ENCODE measurements at regions not wholly inside any gene's neighbourhood (a gene's known extent, or its start where the extent isn't known, plus 50 kb on each side); places are given as distances from the start of the nearest gene placed in this dataset.

DNA sequence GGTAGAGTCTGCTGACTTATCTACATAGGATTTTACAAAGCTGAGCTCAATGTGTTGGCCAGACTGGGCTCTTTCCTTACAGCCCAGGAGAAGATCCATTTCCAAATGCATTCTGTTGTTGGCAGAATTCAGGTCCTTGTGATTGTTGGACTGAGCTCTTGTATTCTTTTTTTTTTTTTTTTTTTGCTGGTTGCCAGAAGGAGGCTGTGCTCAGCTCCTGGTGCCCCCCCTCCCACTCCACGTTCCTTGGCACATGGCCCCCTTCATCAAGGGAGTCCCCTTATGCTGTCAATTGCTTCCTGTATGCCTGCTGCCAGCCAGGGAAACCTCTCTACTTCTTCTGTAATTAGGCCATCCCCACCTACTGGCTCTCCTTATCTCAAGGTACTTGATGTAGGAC lies 518.1 kb upstream of the AKR1E2 start:
- 13 to 58% (median 40%) methylated on average over 1 of the region's 1 CpG for WGBS, 5 donors
- DNase-seq, result no peak
- Histone ChIP-seq H3K9me3 (no peaks in the 10 kb centered on the region), H3K4me3 (no peak overlapping the region), H3K27me3 (replicated peaks in 1 of 7) (no peaks in the 10 kb centered on the region), H3K36me3 (no peaks in the 10 kb centered on the region), H3K27ac (no peak overlapping the region), H3K4me1 (no peaks in the 10 kb centered on the region)
- intact Hi-C loops (cut with DNase I; ENCODE audit: low total_unique reads), result no loop called here
- TF ChIP-seq, protein P1, sequence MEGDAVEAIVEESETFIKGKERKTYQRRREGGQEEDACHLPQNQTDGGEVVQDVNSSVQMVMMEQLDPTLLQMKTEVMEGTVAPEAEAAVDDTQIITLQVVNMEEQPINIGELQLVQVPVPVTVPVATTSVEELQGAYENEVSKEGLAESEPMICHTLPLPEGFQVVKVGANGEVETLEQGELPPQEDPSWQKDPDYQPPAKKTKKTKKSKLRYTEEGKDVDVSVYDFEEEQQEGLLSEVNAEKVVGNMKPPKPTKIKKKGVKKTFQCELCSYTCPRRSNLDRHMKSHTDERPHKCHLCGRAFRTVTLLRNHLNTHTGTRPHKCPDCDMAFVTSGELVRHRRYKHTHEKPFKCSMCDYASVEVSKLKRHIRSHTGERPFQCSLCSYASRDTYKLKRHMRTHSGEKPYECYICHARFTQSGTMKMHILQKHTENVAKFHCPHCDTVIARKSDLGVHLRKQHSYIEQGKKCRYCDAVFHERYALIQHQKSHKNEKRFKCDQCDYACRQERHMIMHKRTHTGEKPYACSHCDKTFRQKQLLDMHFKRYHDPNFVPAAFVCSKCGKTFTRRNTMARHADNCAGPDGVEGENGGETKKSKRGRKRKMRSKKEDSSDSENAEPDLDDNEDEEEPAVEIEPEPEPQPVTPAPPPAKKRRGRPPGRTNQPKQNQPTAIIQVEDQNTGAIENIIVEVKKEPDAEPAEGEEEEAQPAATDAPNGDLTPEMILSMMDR (IDR thresholded peaks at IDR 0.05 in 8 of 11, conservative IDR thresholded peaks at IDR 0.05 in 3 of 11), result no peak
- TF ChIP-seq POLR2AphosphoS5 (IDR thresholded peaks at IDR 0.05), result no peak
- TF ChIP-seq POLR2A (IDR thresholded peaks at IDR 0.05), result no peak

DNA sequence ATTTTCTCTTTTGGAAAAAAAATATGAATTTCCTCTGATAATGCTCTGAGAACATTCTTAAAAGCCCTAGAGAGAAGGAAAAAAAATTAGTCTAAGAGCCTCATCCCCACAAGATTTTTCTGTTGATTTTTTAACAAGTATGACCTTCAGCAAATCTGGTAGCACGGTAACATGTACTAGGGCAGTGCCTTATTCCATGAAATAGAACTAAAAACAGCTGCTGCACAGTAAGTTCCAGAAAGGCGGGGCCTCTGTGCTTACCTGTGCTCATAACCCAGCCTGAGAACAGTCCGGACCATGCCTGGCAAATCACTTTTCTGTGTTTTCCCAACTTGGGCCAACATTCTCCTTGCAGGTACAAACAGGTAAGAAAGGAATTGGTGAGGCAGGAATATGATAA lies 519.1 kb upstream of the AKR1E2 start:
- TF ChIP-seq POLR2A (IDR thresholded peaks at IDR 0.05), result no peak
- no peak for TF ChIP-seq POLR2AphosphoS5 (IDR thresholded peaks at IDR 0.05)
- TF ChIP-seq, protein P1 (IDR thresholded peaks at IDR 0.05 in 8 of 11, conservative IDR thresholded peaks at IDR 0.05 in 3 of 11), result no peak
- intact Hi-C loops (cut with DNase I; ENCODE audit: low total_unique reads), result no loop called here
- no peaks in the 10 kb centered on the region for H3K4me1 ChIP-seq
- H3K27me3 ChIP-seq (replicated peaks in 1 of 7), result no peaks in the 10 kb centered on the region
- no peak for DNase-seq
- H3K9me3 ChIP-seq, result no peaks in the 10 kb centered on the region
- no peak overlapping the region for H3K4me3 ChIP-seq
- 77 to 89% (median 82%) methylated on average over 3 of the region's 3 CpGs for WGBS, 5 donors
- no peaks in the 10 kb centered on the region for H3K36me3 ChIP-seq
- H3K27ac ChIP-seq, result no peak overlapping the region

DNA sequence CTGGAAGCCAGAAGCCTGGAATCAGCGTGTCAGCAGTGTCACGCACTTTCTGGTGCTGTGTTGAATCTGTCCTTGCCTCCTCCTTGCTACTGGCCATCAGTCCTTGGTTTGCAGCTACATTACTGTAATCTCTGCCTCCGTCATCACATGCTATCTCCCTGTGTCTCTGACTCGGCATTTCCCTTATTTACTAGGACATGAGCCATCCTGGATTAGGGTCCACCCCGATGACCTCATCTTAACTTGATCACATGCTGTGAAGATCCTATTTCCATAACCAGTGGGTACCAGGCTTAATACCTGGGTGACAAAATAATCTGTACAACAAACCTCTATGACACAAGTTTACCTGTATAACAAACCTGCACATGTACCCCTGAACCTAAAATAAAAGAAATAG lies 518.0 kb upstream of the KLF6 start:
- 78 to 91% (median 90%) methylated on average over 5 of the region's 5 CpGs for WGBS, 5 donors
- Histone ChIP-seq H3K4me1 (no peaks in the 10 kb centered on the region), H3K27ac (no peak overlapping the region), H3K9me3 (no peaks in the 10 kb centered on the region), H3K36me3 (no peaks in the 10 kb centered on the region), H3K27me3 (replicated peaks in 1 of 7) (no peaks in the 10 kb centered on the region), H3K4me3 (no peak overlapping the region)
- intact Hi-C loops (cut with DNase I; ENCODE audit: low total_unique reads), result no loop called here
- no peak for TF ChIP-seq POLR2A (IDR thresholded peaks at IDR 0.05)
- TF ChIP-seq, protein P1 (IDR thresholded peaks at IDR 0.05 in 8 of 11, conservative IDR thresholded peaks at IDR 0.05 in 3 of 11), result no peak
- TF ChIP-seq POLR2AphosphoS5 (IDR thresholded peaks at IDR 0.05), result no peak
- DNase-seq, result no peak

DNA sequence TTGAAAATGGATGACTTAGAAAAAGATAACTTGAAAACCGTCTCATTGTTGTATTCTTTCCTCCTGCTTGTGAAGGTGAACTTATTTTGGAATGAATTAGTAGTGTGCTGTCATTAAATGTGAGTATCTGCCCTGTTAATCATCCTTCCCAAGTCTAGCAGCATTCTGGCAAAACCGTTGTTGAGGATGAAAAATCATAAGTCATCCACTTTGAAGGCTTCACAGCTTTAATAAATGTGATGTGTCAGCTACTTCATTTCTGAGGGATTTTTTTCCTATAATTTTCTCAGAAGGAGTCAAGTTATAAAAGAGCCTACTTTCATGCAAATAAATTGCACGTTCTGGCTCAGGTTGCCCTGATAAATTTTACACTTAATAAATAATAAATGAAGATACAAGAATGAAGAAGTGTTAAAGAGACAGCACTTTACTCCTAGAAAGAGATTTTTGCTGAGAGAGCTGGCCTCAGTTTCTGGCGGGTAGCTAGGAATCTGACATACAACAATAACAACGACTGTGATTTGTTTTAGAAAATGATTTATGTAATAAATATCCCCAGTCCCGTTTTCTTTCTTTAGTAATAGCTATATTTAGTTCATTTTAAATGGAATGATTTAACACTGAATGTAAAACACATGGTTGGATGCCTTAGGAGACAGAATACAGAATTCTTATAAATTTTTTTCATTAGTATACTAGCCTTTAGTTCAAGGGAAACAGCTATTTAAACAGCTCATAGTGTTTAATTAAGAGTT lies 516.5 kb upstream of the KLF6 start:
- no peak for DNase-seq

More for the DNA sequence above, 516.5 kb upstream of the KLF6 start:
- H3K4me1 ChIP-seq, result no peaks in the 10 kb centered on the region
- no peaks in the 10 kb centered on the region for H3K27me3 ChIP-seq (replicated peaks in 1 of 7)
- H3K36me3 ChIP-seq, result no peaks in the 10 kb centered on the region
- intact Hi-C loops (cut with DNase I; ENCODE audit: low total_unique reads), result no loop called here
- H3K4me3 ChIP-seq, result no peak overlapping the region
- 54 to 67% (median 59%) methylated on average over 6 of the region's 6 CpGs for WGBS, 5 donors
- no peak overlapping the region for H3K27ac ChIP-seq
- TF ChIP-seq POLR2AphosphoS5 (IDR thresholded peaks at IDR 0.05), result no peak
- TF ChIP-seq, protein P1 (IDR thresholded peaks at IDR 0.05 in 8 of 11, conservative IDR thresholded peaks at IDR 0.05 in 3 of 11), result no peak
- no peak for TF ChIP-seq POLR2A (IDR thresholded peaks at IDR 0.05)
- no peaks in the 10 kb centered on the region for H3K9me3 ChIP-seq
